ENCODE measurements at regions not wholly inside any gene's neighbourhood (a gene's known extent, or its start where the extent isn't known, plus 50 kb on each side); places are given as distances from the start of the nearest gene placed in this dataset.
"Not testable (repeated sequence)": the region's sequence is repeated elsewhere in the genome, so short reads cannot be mapped to it uniquely, and the experiment has no call there.

DNA sequence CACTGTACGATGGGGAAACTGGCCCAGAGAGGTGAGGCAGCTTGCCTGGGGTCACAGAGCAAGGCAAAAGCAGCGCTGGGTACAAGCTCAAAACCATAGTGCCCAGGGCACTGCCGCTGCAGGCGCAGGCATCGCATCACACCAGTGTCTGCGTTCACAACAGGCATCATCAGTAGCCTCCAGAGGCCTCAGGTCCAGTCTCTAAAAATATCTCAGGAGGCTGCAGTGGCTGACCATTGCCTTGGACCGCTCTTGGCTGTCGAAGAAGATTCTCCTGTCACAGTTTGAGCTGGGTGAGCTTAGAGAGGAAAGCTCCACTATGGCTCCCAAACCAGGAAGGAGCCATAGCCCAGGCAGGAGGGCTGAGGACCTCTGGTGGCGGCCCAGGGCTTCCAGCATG, 51.2 kb upstream of the IQSEC3 start:
- 100% methylated on average over 2 of the region's 9 CpGs for WGBS (ENCODE audit: insufficient coverage)
- H3K36me3 ChIP-seq (ENCODE audit: control insufficient read depth in 2 of 2, extremely low read depth in 1 of 2, insufficient read depth in 1 of 2, low read length in 1 of 2); DNase-seq; ATAC-seq (replicated peaks in 1 of 4); H3K36me3 Mint-ChIP-seq; H3K4me3 ChIP-seq (ENCODE audit: control insufficient read depth in 1 of 2, extremely low read depth in 1 of 2, low read length in 1 of 2); POLR2A ChIA-PET; CTCF ChIA-PET; H3K27ac Mint-ChIP-seq; H3K9me3 Mint-ChIP-seq; H3K4me3 Mint-ChIP-seq; H3K4me1 Mint-ChIP-seq; H3K27me3 Mint-ChIP-seq; H3K4me1 ChIP-seq (ENCODE audit: control insufficient read depth in 1 of 2, extremely low read depth in 1 of 2, insufficient read depth in 2 of 2, low read length in 2 of 2); H3K27me3 ChIP-seq (replicated peaks in 1 of 2; ENCODE audit: control insufficient read depth in 2 of 2, extremely low read depth in 1 of 2, insufficient read depth in 2 of 2, low read length in 1 of 2); H3K9me3 ChIP-seq; H3K27ac ChIP-seq (ENCODE audit: low read length): not testable (repeated sequence)

DNA sequence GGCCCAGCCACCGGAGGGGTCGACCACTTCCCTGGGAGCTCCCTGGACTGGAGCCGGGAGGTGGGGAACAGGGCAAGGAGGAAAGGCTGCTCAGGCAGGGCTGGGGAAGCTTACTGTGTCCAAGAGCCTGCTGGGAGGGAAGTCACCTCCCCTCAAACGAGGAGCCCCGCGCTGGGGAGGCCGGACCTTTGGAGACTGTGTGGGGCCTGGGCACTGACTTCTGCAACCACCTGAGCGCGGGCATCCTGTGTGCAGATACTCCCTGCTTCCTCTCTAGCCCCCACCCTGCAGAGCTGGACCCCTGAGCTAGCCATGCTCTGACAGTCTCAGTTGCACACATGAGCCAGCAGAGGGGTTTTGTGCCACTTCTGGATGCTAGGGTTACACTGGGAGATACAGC, 50.5 kb upstream of the IQSEC3 start:
- CTCF ChIA-PET, H3K27me3 Mint-ChIP-seq: not testable (repeated sequence)
- WGBS (ENCODE audit: insufficient coverage): no CpG with 5 or more reads among the region's 9 CpGs

DNA sequence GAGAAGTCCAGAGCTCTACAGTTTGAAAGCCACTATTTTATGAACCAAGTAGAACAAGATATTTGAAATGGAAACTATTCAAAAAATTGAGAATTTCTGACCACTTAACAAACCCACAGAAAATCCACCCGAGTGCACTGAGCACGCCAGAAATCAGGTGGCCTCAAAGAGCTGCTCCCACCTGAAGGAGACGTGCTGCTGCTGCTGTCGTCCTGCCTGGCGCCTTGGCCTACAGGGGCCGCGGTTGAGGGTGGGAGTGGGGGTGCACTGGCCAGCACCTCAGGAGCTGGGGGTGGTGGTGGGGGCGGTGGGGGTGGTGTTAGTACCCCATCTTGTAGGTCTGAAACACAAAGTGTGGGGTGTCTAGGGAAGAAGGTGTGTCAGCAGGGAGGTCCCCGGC, 50.0 kb upstream of the IQSEC3 start:
- H3K4me1 ChIP-seq (ENCODE audit: control insufficient read depth in 1 of 2, extremely low read depth in 1 of 2, insufficient read depth in 2 of 2, low read length in 2 of 2); H3K27ac ChIP-seq (ENCODE audit: low read length); H3K27me3 ChIP-seq (replicated peaks in 1 of 2; ENCODE audit: control insufficient read depth in 2 of 2, extremely low read depth in 1 of 2, insufficient read depth in 2 of 2, low read length in 1 of 2); H3K36me3 ChIP-seq (ENCODE audit: control insufficient read depth in 2 of 2, extremely low read depth in 1 of 2, insufficient read depth in 1 of 2, low read length in 1 of 2); H3K9me3 ChIP-seq; H3K9me3 Mint-ChIP-seq; H3K4me1 Mint-ChIP-seq; ATAC-seq (replicated peaks in 1 of 4); CTCF ChIA-PET; H3K36me3 Mint-ChIP-seq; DNase-seq; H3K4me3 ChIP-seq (ENCODE audit: control insufficient read depth in 1 of 2, extremely low read depth in 1 of 2, low read length in 1 of 2); POLR2A ChIA-PET; H3K27ac Mint-ChIP-seq; H3K4me3 Mint-ChIP-seq; H3K27me3 Mint-ChIP-seq: not testable (repeated sequence)
- WGBS (ENCODE audit: insufficient coverage): no CpG with 5 or more reads among the region's 9 CpGs

More for the DNA sequence above, 50.5 kb upstream of the IQSEC3 start:
- POLR2A ChIA-PET; H3K4me3 Mint-ChIP-seq; H3K4me1 Mint-ChIP-seq; H3K27me3 ChIP-seq (replicated peaks in 1 of 2; ENCODE audit: control insufficient read depth in 2 of 2, extremely low read depth in 1 of 2, insufficient read depth in 2 of 2, low read length in 1 of 2); H3K36me3 Mint-ChIP-seq; H3K9me3 ChIP-seq; H3K27ac ChIP-seq (ENCODE audit: low read length); H3K36me3 ChIP-seq (ENCODE audit: control insufficient read depth in 2 of 2, extremely low read depth in 1 of 2, insufficient read depth in 1 of 2, low read length in 1 of 2); H3K4me1 ChIP-seq (ENCODE audit: control insufficient read depth in 1 of 2, extremely low read depth in 1 of 2, insufficient read depth in 2 of 2, low read length in 2 of 2); ATAC-seq (replicated peaks in 1 of 4); H3K9me3 Mint-ChIP-seq; H3K4me3 ChIP-seq (ENCODE audit: control insufficient read depth in 1 of 2, extremely low read depth in 1 of 2, low read length in 1 of 2); H3K27ac Mint-ChIP-seq; DNase-seq: not testable (repeated sequence)
